Sigmoid colon (tissue), 4 donors: ENCODE measurements at regions not wholly inside any gene's neighbourhood (a gene's known extent, or its start where the extent isn't known, plus 50 kb on each side); places are given as distances from the start of the nearest gene placed in this dataset.
"Not testable (repeated sequence)": the region's sequence is repeated elsewhere in the genome, so short reads cannot be mapped to it uniquely, and the experiment has no call there.

ENCODE experiments used
- EP300 ChIP-seq, 4 donors: sonication (generic); formaldehyde crosslinking; IDR thresholded peaks; one replicate each; pipeline ENCODE4 v1.6.1; 2017; ENCODE audit warnings: antibody characterized with exemption in 4 of 4
- POLR2A ChIP-seq, 2 donors: fragments of 450-650 bp; IDR thresholded peaks; one replicate each; pipeline ENCODE4 v1.6.1; 2016; ENCODE audit warnings: antibody characterized with exemption in 2 of 2, mild to moderate bottlenecking in 2 of 2, moderate library complexity in 2 of 2
- TF ChIP-seq, protein P1 (sequence below), 4 experiments: fragments of 450-650 bp in 3 of 4; fragments of 200-600 bp in 1 of 4; IDR thresholded peaks; one replicate each; pipeline ENCODE4 v1.5.1; 2016 to 2019; ENCODE audit warnings: antibody characterized with exemption in 4 of 4, mild to moderate bottlenecking in 3 of 4, moderate library complexity in 2 of 4

DNA sequence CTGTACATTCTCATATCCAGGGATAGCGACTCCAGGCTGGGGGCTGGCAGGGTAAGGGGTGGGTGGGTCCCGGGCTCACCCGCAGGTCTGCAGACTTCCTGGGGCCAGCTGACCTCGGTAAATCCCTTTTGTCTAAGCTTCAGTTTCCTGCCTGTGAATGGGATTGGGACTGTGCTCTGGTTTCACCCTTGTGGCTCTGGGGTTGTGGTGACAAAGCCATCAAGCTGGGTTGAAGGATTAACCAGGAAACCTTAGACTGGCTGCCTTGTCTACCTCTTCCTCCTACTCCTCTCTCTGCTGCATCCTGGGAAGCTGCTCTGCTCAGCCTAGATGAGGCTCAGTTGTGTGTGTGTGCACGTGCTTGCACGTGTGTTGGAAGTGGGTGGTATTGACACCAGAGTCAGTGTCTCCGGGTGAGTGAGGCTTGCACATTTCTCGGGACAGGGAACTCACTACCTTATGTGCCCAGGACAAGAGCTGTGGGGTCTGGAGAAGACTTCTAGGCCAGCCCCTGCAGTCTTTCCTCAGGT lies 3078.6 kb downstream of the RPIA start:
- TF ChIP-seq, protein P1, sequence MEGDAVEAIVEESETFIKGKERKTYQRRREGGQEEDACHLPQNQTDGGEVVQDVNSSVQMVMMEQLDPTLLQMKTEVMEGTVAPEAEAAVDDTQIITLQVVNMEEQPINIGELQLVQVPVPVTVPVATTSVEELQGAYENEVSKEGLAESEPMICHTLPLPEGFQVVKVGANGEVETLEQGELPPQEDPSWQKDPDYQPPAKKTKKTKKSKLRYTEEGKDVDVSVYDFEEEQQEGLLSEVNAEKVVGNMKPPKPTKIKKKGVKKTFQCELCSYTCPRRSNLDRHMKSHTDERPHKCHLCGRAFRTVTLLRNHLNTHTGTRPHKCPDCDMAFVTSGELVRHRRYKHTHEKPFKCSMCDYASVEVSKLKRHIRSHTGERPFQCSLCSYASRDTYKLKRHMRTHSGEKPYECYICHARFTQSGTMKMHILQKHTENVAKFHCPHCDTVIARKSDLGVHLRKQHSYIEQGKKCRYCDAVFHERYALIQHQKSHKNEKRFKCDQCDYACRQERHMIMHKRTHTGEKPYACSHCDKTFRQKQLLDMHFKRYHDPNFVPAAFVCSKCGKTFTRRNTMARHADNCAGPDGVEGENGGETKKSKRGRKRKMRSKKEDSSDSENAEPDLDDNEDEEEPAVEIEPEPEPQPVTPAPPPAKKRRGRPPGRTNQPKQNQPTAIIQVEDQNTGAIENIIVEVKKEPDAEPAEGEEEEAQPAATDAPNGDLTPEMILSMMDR (IDR thresholded peaks at IDR 0.05), result not testable (repeated sequence)
- TF ChIP-seq POLR2A, EP300 (IDR thresholded peaks at IDR 0.05): not testable (repeated sequence)
